ENCODE measurements at regions not wholly inside any gene's neighbourhood (a gene's known extent, or its start where the extent isn't known, plus 50 kb on each side); places are given as distances from the start of the nearest gene placed in this dataset.
"Not testable (repeated sequence)": the region's sequence is repeated elsewhere in the genome, so short reads cannot be mapped to it uniquely, and the experiment has no call there.

GRCh38 chr2:234374150-234374508 is 122.8 kb downstream of the ARL4C start:
- DNase-seq (ENCODE audit: low read depth) = no peak

GRCh38 chr2:234373481-234374149 is 123.3 kb downstream of the ARL4C start:
- no peak for DNase-seq (ENCODE audit: low read depth)

GRCh38 chr2:234373060-234373459 is 123.8 kb downstream of the ARL4C start:
- DNase-seq (ENCODE audit: low read depth) = no peak

GRCh38 chr2:234372506-234372905 is 124.4 kb downstream of the ARL4C start:
- DNase-seq (ENCODE audit: low read depth) = no peak

GRCh38 chr2:234368861-234369261 is 128.0 kb downstream of the ARL4C start:
- DNase-seq (ENCODE audit: low read depth) = peak; percentile 33

- no peak for DNase-seq (ENCODE audit: low read depth)
Observed at GRCh38 chr2:234366891-234367290, 130.0 kb downstream of the ARL4C start.

GRCh38 chr2:234364661-234365060 is 132.2 kb downstream of the ARL4C start:
- DNase-seq (ENCODE audit: low read depth) = no peak

GRCh38 chr2:234363647-234364294 is 133.1 kb downstream of the ARL4C start:
- no peak for DNase-seq (ENCODE audit: low read depth)

GRCh38 chr2:234363011-234363487 is 133.8 kb downstream of the ARL4C start:
- DNase-seq (ENCODE audit: low read depth) = no peak

- DNase-seq (ENCODE audit: low read depth) = not testable (repeated sequence)
Observed at GRCh38 chr2:234360313-234360975, 136.4 kb downstream of the ARL4C start.

GRCh38 chr2:234357666-234358065 is 139.2 kb downstream of the ARL4C start:
- no peak for DNase-seq (ENCODE audit: low read depth)

- DNase-seq (ENCODE audit: low read depth) = no peak
Observed at GRCh38 chr2:234355808-234356365, 141.0 kb downstream of the ARL4C start.

GRCh38 chr2:234355021-234355720 is 141.7 kb downstream of the ARL4C start:
- DNase-seq (ENCODE audit: low read depth) = no peak

- no peak for DNase-seq (ENCODE audit: low read depth)
Observed at GRCh38 chr2:234352270-234352669, 144.6 kb downstream of the ARL4C start.

GRCh38 chr2:234351866-234352265 is 145.0 kb downstream of the ARL4C start:
- DNase-seq (ENCODE audit: low read depth) = not testable (repeated sequence)

GRCh38 chr2:234348081-234348480 is 148.8 kb downstream of the ARL4C start:
- DNase-seq (ENCODE audit: low read depth) = no peak

GRCh38 chr2:234345921-234346320 is 151.0 kb downstream of the ARL4C start:
- DNase-seq (ENCODE audit: low read depth) = no peak

GRCh38 chr2:234344012-234344411 is 152.9 kb downstream of the ARL4C start:
- no peak for DNase-seq (ENCODE audit: low read depth)

GRCh38 chr2:234343372-234343771 is 153.5 kb downstream of the ARL4C start:
- no peak for DNase-seq (ENCODE audit: low read depth)

GRCh38 chr2:234341306-234341985 is 155.4 kb downstream of the ARL4C start:
- no peak for DNase-seq (ENCODE audit: low read depth)

- no peak for DNase-seq (ENCODE audit: low read depth)
Observed at GRCh38 chr2:234339501-234339900, 157.4 kb downstream of the ARL4C start.

- no peak for DNase-seq (ENCODE audit: low read depth)
Observed at GRCh38 chr2:234339011-234339410, 157.9 kb downstream of the ARL4C start.
